Adrenal gland (tissue), 9 donors: ENCODE measurements at regions not wholly inside any gene's neighbourhood (a gene's known extent, or its start where the extent isn't known, plus 50 kb on each side); places are given as distances from the start of the nearest gene placed in this dataset.

Source experiments
- DNase-seq, 7 donors: peaks; one replicate each; pipeline ENCODE4 v3.0.0-alpha.2; 2019 to 2020
- H3K27ac ChIP-seq, 5 donors: fragments of 200-600 bp; sonication (generic) in 4 of 5; 1 replicate in 3 of 5; 2 replicates in 2 of 5; pipeline versions ENCODE4 v1.5.1 to v1.8.0; 2016 to 2020; ENCODE audit warnings: mild to moderate bottlenecking in 1 of 5
- H3K27me3 ChIP-seq: fragments of 200-600 bp; 2 replicates; pipeline ENCODE4 v1.8.0; 2021
- H3K36me3 ChIP-seq, 2 donors: fragments of 200-600 bp; replicated peaks in 1 of 2; 1 replicate in 1 of 2; 2 replicates in 1 of 2; pipeline versions ENCODE4 v1.5.1 to v1.8.0; 2018 to 2022
- H3K4me1 ChIP-seq, 2 donors: fragments of 200-600 bp; replicated peaks in 1 of 2; 1 replicate in 1 of 2; 2 replicates in 1 of 2; pipeline versions ENCODE4 v1.5.1 to v1.8.0; 2018 to 2021
- H3K4me3 ChIP-seq, 4 donors: fragments of 200-600 bp; sonication (generic) in 3 of 4; one replicate each; pipeline ENCODE4 v1.5.1; 2016 to 2018
- H3K9me3 ChIP-seq, 3 donors: fragments of 200-600 bp; sonication (generic) in 1 of 3; replicated peaks in 1 of 3; 1 replicate in 2 of 3; 2 replicates in 1 of 3; pipeline versions ENCODE4 v1.5.1 to v1.8.0; 2016 to 2021
- POLR2A ChIP-seq, 2 donors: fragments of 450-650 bp; IDR thresholded peaks; one replicate each; pipeline ENCODE4 v1.6.1; 2017; ENCODE audit warnings: antibody characterized with exemption in 2 of 2, mild to moderate bottlenecking in 2 of 2, moderate library complexity in 1 of 2
- WGBS, 4 donors: extraction: QIAGEN DNeasy Blood & Tissue Kit in 2 of 4; methylation state at CpG; one replicate each; pipeline versions ENCODE4 v1.1.5 to v1.1.7; 2013 to 2017; 5-methylcytosine and 5-hydroxymethylcytosine counted together
- intact Hi-C, 2 donors: fragments of 100-400 bp; cut with DNase I; formaldehyde crosslinking; loops; one replicate each; pipeline versions ENCODE4 v1.14.1 to v1.15.0; 2022 to 2023
- TF ChIP-seq, protein P1 (sequence below), 6 experiments: fragments of 450-650 bp in 4 of 6; fragments of 200-600 bp in 2 of 6; sonication (generic) in 1 of 6; IDR thresholded peaks; 1 replicate in 5 of 6; 2 replicates in 1 of 6; pipeline versions ENCODE4 v1.5.1 to v1.8.0; 2016 to 2021; ENCODE audit warnings: antibody characterized with exemption in 6 of 6, mild to moderate bottlenecking in 2 of 6, moderate library complexity in 1 of 6
- donor health status: healthy with polysubstance abuse.
- donor health status: Bipolar disorder and iron deficiency.
- donor health status: DM: yes; HTN: yes; CAD: no.
- donor health status: DM: no; HTN: no; CAD: no.
- donor health status: DM: no; HTN: no; CAD: no.

DNA sequence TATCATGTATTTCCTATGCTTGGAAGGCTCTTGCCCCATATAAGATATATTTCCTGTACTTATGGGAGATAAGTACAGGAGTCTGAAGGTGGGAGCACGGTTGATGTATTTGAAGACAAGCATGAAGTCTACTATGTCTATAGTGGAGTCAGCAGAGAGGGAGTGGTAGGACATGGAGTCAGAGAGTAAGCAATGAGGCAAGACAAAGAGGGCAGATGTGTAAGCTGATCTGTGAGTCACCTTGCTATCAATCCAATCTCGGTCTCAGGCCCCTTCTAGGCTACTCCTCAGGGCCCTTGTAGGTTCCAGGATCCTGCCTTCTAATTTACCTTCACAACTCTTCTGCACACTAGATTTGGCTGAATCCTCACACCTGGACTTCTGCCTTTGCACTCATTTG lies 105.5 kb downstream of the MACIR start:
- 68 to 85% (median 80%) methylated on average over 2 of the region's 2 CpGs for WGBS, 4 donors
- DNase-seq, result no peak
- Histone ChIP-seq H3K4me3 (no peak overlapping the region), H3K9me3 (no peaks in the 10 kb centered on the region), H3K27me3 (no peaks in the 10 kb centered on the region), H3K4me1 (no peaks in the 10 kb centered on the region), H3K36me3 (no peaks in the 10 kb centered on the region), H3K27ac (no peak overlapping the region)
- intact Hi-C loops, result no loop called here
- no peak for TF ChIP-seq POLR2A (IDR thresholded peaks at IDR 0.05)
- TF ChIP-seq, protein P1, sequence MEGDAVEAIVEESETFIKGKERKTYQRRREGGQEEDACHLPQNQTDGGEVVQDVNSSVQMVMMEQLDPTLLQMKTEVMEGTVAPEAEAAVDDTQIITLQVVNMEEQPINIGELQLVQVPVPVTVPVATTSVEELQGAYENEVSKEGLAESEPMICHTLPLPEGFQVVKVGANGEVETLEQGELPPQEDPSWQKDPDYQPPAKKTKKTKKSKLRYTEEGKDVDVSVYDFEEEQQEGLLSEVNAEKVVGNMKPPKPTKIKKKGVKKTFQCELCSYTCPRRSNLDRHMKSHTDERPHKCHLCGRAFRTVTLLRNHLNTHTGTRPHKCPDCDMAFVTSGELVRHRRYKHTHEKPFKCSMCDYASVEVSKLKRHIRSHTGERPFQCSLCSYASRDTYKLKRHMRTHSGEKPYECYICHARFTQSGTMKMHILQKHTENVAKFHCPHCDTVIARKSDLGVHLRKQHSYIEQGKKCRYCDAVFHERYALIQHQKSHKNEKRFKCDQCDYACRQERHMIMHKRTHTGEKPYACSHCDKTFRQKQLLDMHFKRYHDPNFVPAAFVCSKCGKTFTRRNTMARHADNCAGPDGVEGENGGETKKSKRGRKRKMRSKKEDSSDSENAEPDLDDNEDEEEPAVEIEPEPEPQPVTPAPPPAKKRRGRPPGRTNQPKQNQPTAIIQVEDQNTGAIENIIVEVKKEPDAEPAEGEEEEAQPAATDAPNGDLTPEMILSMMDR (IDR thresholded peaks at IDR 0.05), result no peak

DNA sequence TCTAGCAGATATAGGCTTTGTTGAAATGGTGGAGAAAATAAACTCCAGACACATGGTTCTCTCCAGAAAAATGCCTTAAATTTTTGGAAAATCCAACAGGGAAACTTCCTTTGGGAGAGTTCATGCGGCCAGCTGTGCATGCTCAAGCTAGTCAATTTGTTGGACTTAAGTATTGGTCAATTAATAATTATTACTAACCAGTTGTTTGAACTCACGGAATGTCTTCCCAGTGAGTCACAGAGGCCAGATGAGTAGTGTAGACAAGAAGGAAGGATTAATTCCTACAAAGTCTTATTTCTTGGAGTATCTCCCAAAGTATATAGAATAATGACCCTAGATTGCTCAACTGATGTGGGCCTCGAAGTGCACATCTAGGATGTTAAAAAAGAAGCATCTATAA lies 103.6 kb downstream of the MACIR start:
- H3K27me3 ChIP-seq, result no peaks in the 10 kb centered on the region
- 85 to 93% (median 92%) methylated on average over 3 of the region's 3 CpGs for WGBS, 4 donors
- DNase-seq, result no peak
- H3K4me1 ChIP-seq, result no peaks in the 10 kb centered on the region
- TF ChIP-seq, protein P1 (IDR thresholded peaks at IDR 0.05), result no peak
- TF ChIP-seq POLR2A (IDR thresholded peaks at IDR 0.05), result no peak
- H3K27ac ChIP-seq, result no peak overlapping the region
- H3K9me3 ChIP-seq, result no peaks in the 10 kb centered on the region
- intact Hi-C loops, result no loop called here
- no peak overlapping the region for H3K4me3 ChIP-seq
- no peaks in the 10 kb centered on the region for H3K36me3 ChIP-seq

DNA sequence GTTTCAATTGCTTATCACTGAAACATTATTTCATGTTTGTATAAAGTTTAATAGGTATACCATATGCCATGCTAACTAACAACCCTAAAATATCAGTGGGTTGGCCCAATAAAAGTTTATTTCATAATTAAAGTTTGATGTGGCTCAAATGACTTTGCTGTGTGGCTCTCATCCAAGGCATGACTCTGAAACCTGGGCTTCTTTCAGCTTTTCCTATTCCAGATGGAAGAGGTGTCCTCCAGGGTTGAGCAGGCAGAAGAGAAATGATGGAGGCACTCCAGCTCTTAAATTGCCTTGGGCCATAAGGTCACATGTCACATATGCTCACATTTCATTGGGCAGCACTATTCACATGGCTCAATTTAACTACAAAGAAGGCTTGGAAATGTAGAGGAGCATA lies 101.9 kb downstream of the MACIR start:
- Histone ChIP-seq H3K36me3 (no peaks in the 10 kb centered on the region), H3K9me3 (no peaks in the 10 kb centered on the region), H3K4me1 (no peaks in the 10 kb centered on the region), H3K4me3 (no peak overlapping the region), H3K27ac (no peak overlapping the region), H3K27me3 (no peaks in the 10 kb centered on the region)
- intact Hi-C loops, result no loop called here
- no peak for DNase-seq
- TF ChIP-seq POLR2A (IDR thresholded peaks at IDR 0.05), result no peak
- TF ChIP-seq, protein P1 (IDR thresholded peaks at IDR 0.05), result no peak

DNA sequence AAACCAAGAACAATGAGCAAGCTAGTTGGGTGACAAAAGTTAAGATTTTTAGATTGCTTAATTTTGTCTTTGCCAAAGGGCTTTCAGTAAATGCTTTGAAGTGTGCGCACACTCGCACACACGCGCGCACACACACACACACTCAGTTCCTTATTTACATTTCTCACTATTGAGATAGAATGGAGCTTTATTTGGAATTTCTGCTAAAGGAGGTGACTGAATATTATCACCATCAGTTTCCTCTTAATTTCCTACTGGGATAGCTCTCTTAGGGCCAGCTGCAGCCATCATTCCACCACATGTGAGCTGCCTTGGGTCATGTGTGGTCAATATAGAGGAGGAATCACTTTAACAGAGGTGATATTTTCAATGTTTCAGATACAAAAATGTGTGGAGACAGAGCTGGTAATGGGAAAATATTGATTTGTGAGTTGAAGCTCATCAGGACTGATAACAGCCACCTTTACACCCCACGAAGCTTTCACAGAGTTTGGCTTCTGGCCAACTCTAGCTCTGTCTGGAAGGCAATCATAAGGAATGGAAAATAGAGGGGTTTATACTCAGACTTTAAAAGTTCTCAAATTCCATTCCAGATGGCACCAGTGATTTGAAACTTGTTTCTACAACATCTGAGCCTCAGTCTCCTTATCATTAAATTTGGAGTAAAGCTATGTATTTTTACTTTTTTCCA lies 99.9 kb downstream of the MACIR start:
- no peaks in the 10 kb centered on the region for H3K4me1 ChIP-seq
- no peak for DNase-seq
- no peak overlapping the region for H3K4me3 ChIP-seq
- H3K36me3 ChIP-seq, result no peaks in the 10 kb centered on the region
- no peak for TF ChIP-seq POLR2A (IDR thresholded peaks at IDR 0.05)
- TF ChIP-seq, protein P1 (IDR thresholded peaks at IDR 0.05), result no peak
- no peak overlapping the region for H3K27ac ChIP-seq
- intact Hi-C loops, result no loop called here
- H3K9me3 ChIP-seq, result no peaks in the 10 kb centered on the region
- 68 to 87% (median 73%) methylated on average over 6 of the region's 6 CpGs for WGBS, 4 donors
- no peaks in the 10 kb centered on the region for H3K27me3 ChIP-seq
